Epithelial cell of esophagus (primary cell): ENCODE measurements at regions not wholly inside any gene's neighbourhood (a gene's known extent, or its start where the extent isn't known, plus 50 kb on each side); places are given as distances from the start of the nearest gene placed in this dataset.

Experiments
- DNase-seq: peaks from one replicate; pipeline ENCODE4 v3.0.0; 2010; ENCODE audit warnings: low read depth
- H3K4me3 ChIP-seq: 2 replicates; pipeline ENCODE4 v1.5.1; 2011; ENCODE audit warnings: mild to moderate bottlenecking, low read length, control low read depth
- CTCF ChIP-seq: IDR thresholded peaks from 2 replicates; pipeline ENCODE4 v1.5.1; 2011; ENCODE audit warnings: low read depth, mild to moderate bottlenecking, low read length, control low read depth, inconsistent platforms; ENCODE audit not compliant: insufficient read depth; ENCODE audit errors: missing control alignments

- TF ChIP-seq CTCF = no peak
- no peak overlapping the region for H3K4me3 ChIP-seq
- no peak for DNase-seq
These were observed 196.4 kb upstream of the SLC24A5 start for GRCh38 chr15:47924381-47924780.

GRCh38 chr15:47929138-47929803, 191.5 kb upstream of the SLC24A5 start:
- TF ChIP-seq CTCF = no peak
- H3K4me3 ChIP-seq = no peak overlapping the region
- DNase-seq = no peak

GRCh38 chr15:47932261-47932660, 188.5 kb upstream of the SLC24A5 start:
- DNase-seq = no peak
- no peak overlapping the region for H3K4me3 ChIP-seq
- no peak for TF ChIP-seq CTCF

- no peak overlapping the region for H3K4me3 ChIP-seq
- no peak for TF ChIP-seq CTCF
- peak; percentile 11 for DNase-seq
These were observed 187.7 kb upstream of the SLC24A5 start for GRCh38 chr15:47932951-47933641.

GRCh38 chr15:47933865-47934264, 186.9 kb upstream of the SLC24A5 start:
- no peak for DNase-seq
- no peak for TF ChIP-seq CTCF
- H3K4me3 ChIP-seq = no peak overlapping the region

- H3K4me3 ChIP-seq = no peak overlapping the region
- TF ChIP-seq CTCF = no peak
- DNase-seq = no peak
These were observed 186.4 kb upstream of the SLC24A5 start for GRCh38 chr15:47934342-47934741.

- TF ChIP-seq CTCF = no peak
- H3K4me3 ChIP-seq = no peak overlapping the region
These were observed 183.0 kb upstream of the SLC24A5 start for GRCh38 chr15:47937834-47938233.

More at GRCh38 chr15:47937834-47938233, 183.0 kb upstream of the SLC24A5 start:
- DNase-seq = no peak
